Thyroid gland (tissue), 4 donors: ENCODE measurements at regions not wholly inside any gene's neighbourhood (a gene's known extent, or its start where the extent isn't known, plus 50 kb on each side); places are given as distances from the start of the nearest gene placed in this dataset.

Experiments
- CTCF ChIP-seq, 6 experiments: fragments of 200-600 bp in 3 of 6; fragments of 450-650 bp in 3 of 6; sonication (generic) in 3 of 6; IDR thresholded peaks; one replicate each; pipeline ENCODE4 v1.5.1; 2016 to 2019; ENCODE audit warnings: antibody characterized with exemption in 6 of 6, mild to moderate bottlenecking in 2 of 6, inconsistent platforms in 1 of 6, moderate library complexity in 1 of 6
- POLR2A ChIP-seq, 2 donors: fragments of 450-650 bp; IDR thresholded peaks; one replicate each; pipeline ENCODE4 v1.6.1; 2017; ENCODE audit warnings: antibody characterized with exemption in 2 of 2, mild to moderate bottlenecking in 2 of 2, moderate library complexity in 1 of 2

- TF ChIP-seq POLR2A (IDR thresholded peaks at IDR 0.05) (no peak), CTCF (IDR thresholded peaks at IDR 0.05) (no peak)
These were observed 613.2 kb upstream of the SLITRK5 start for GRCh38 chr13:87057807-87058520.
